A549 (cell line): ENCODE measurements at regions not wholly inside any gene's neighbourhood (a gene's known extent, or its start where the extent isn't known, plus 50 kb on each side); places are given as distances from the start of the nearest gene placed in this dataset.

Experiments
- POLR2A ChIP-seq: IDR thresholded peaks from 2 replicates; pipeline ENCODE4 v1.6.1; 2012; ENCODE audit warnings: mild to moderate bottlenecking, low read length
- TF ChIP-seq, protein P1 (sequence below): fragments of >200 bp; sonication (Bioruptor Twin); formaldehyde crosslinking; IDR thresholded peaks from 3 replicates; pipeline ENCODE4 v1.5.1; 2016

DNA sequence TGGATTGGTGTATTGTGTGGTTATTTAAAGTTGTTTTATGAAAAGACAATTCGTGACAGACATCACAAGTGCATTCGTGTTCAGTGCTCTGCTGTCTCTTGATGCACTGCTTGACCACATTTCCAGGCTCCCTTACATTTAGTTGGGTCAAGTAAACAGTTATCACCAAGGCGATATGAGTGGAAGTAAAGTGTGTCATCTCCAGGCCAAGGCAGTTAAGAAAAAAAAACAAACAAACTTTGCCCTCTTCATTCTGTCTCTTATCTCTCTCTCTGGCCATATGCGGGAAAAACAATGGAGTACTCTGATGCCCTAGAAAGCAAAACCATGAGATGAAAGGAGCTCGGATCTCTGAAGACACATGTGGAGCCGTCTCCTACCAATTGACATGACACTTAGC, 131.1 kb downstream of the DSEL start:
- TF ChIP-seq, protein P1, sequence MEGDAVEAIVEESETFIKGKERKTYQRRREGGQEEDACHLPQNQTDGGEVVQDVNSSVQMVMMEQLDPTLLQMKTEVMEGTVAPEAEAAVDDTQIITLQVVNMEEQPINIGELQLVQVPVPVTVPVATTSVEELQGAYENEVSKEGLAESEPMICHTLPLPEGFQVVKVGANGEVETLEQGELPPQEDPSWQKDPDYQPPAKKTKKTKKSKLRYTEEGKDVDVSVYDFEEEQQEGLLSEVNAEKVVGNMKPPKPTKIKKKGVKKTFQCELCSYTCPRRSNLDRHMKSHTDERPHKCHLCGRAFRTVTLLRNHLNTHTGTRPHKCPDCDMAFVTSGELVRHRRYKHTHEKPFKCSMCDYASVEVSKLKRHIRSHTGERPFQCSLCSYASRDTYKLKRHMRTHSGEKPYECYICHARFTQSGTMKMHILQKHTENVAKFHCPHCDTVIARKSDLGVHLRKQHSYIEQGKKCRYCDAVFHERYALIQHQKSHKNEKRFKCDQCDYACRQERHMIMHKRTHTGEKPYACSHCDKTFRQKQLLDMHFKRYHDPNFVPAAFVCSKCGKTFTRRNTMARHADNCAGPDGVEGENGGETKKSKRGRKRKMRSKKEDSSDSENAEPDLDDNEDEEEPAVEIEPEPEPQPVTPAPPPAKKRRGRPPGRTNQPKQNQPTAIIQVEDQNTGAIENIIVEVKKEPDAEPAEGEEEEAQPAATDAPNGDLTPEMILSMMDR: no peak
- no peak for TF ChIP-seq POLR2A
